ENCODE measurements at regions not wholly inside any gene's neighbourhood (a gene's known extent, or its start where the extent isn't known, plus 50 kb on each side); places are given as distances from the start of the nearest gene placed in this dataset.
"Not testable (repeated sequence)": the region's sequence is repeated elsewhere in the genome, so short reads cannot be mapped to it uniquely, and the experiment has no call there.

GRCh38 chr16:29179401-29180205 lies 194.8 kb downstream of the LAT start:
- not testable (repeated sequence) for DNase-seq

GRCh38 chr16:29177888-29178726 lies 193.3 kb downstream of the LAT start:
- not testable (repeated sequence) for DNase-seq

DNA sequence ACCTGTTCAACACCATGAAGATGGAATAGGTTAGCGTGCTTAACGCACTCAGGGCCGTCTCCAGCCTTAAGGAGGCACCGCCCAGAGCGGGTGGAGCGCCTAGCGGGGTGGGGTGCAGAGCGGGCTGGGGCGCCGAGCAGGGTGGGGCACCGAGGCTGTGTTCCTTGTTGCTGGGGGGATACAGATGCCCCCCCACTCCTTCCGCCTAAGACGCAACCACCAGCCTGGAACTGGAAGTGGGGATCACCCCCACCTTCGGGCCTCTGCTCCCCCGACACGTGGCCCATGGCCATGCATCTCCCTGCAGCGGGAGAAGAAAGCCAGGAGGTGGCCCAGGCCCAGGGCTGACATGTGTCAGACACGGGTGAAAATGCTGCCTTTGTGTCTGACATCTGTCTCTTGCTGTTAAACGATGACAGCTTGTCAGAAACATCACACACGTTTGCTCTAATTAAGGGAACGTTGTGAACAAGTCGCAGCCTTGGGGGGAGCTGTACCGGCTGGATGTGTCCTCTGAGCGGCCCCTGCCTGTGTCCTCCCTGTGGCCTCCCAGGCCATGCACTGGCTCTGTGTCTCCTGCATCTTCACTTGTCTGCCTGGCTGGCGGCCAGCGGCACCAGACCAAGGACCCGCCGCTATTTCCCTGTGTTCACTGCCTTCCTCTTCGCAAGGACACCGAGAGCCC lies 192.5 kb downstream of the LAT start:
- DNase-seq = not testable (repeated sequence)

GRCh38 chr16:29176822-29177202 lies 192.0 kb downstream of the LAT start:
- DNase-seq = not testable (repeated sequence)

- DNase-seq = not testable (repeated sequence)
Measured at GRCh38 chr16:29176154-29176470, 191.3 kb downstream of the LAT start.

GRCh38 chr16:29175411-29176153 lies 190.7 kb downstream of the LAT start:
- not testable (repeated sequence) for DNase-seq

- DNase-seq = not testable (repeated sequence)
Measured at GRCh38 chr16:29173371-29174305, 188.8 kb downstream of the LAT start.

DNA sequence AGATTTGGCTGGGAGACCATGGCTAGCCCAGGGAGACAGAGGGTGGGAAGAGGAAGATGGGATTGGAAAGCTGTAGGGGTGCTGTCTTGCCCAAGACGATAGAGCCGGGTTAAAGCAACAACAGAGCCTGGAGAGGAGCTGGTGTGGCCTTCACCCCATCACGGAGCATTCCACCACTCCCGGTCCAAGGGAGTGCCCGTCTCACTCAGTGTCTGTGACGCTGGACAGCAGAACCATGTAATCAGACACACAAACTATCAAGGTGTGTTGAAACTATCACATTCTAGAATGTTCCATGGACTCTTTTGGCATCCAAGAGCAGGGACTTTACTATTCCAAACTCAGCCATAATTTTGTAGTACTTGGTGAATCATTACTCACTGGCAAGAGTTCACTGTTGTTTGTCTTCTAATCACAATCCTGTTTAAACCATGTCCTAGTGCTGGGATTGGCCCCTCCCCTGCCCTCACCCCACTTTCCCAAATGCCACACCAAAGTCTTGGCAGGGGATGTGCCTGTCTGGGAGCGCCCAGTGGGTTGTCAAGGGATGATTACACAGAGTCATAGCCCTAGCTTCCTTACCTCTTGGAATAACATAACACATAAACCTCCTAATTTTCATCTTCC lies 187.4 kb downstream of the LAT start:
- DNase-seq = not testable (repeated sequence)

DNA sequence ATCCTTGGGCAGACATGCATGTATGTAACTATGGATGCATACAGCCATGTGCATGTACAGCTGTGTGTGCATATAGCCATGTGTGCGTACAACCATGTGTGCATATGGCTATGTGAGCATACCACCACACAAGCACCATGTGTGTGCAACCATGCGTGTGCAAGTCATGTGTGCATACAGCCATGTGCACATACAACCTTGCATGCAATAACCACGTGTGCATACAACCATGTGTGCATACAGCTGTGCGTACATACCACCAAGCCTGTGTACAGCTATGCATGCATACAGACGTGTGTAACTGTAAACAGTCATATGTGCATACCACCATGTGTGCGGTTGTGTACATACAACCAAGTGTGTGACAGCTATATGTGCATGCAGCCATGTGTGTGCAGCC lies 186.4 kb downstream of the LAT start:
- DNase-seq = not testable (repeated sequence)

GRCh38 chr16:29170393-29171119 lies 185.7 kb downstream of the LAT start:
- not testable (repeated sequence) for DNase-seq

DNA sequence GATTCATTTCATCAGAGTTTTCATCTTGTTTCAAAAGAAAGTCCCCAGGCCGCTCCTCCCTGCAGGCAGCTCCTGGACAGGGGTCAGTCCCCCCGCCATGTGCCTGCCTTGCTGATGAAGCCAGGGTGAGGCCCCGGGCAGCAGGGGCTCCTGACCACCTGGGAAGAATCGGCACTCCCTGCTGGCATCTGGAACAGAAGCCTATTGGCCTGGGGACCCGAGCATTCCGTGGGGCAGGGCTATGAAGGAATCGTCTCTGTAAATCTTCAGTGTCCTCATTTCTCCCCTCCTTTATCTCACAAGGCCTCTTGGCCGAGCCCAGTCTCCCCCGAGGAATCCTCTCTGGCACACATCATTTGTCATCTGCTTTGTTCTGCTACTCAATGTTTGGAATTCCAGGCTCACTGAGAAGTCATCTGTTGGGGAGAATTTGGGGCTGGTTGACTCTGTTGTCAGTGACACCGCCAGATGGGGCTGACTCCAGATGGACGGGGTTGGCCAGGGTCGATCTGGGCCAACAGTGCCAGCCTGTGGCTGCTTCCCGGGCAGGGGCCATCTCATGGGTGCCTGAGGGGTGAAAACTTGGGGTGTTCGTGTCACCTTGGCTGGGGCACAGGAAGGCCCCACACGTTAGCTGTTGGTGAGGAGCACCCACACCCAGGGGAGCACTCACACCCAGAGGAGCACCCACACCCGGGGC lies 184.6 kb downstream of the LAT start:
- not testable (repeated sequence) for DNase-seq

DNA sequence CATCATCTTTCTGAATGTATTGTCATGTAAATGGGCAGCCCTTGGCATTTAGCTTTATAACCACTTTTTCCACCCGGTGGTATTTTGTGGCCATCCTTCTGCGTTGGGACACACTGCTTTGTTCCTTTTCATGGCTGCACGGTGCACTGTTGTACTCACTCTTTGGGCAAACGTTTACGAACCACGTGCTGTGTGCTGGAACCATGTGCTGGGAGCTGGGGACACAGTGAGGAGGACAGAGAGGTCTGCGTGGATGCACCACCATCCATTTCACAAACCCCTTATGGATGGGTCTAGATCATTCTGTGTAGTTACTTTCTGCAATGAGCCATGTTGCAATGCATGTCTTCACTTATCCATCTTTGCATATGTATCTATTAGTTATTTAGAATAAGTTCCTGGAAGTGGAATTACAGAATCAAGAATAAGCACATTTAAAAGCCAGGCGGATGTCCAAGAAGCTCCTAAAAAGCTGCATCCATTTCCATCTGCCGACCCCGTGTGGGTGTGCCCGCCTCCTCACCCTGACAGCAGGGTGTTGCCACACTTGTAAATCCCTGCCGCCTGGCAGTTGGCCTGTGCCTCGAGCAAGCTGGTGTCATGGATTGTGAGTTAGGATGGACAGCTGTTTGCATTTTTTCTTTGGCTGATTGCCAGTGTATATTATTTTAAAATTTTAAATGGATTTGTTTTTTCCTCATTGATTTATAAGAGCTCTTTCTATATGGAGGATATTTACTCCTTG lies 183.8 kb downstream of the LAT start:
- DNase-seq = not testable (repeated sequence)

- not testable (repeated sequence) for DNase-seq
Measured at GRCh38 chr16:29164442-29165089, 179.7 kb downstream of the LAT start.

DNA sequence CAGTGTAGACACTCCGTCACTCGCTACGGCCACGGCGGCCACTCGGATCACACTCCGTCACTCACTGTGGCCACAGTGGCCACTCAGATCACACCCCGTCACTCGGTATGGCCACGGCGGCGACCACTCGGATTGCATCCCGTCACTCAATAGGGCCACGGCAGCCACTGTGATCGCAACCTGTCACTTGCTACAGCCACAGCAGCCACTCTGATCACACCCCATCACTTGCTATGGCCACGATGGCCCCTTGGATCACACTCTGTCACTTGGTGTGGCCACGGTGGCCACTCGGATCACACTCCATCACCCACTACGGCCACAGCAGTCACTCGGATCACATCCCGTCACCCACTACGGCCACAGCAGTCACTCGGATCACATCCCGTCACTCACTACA lies 175.3 kb downstream of the LAT start:
- not testable (repeated sequence) for DNase-seq

DNA sequence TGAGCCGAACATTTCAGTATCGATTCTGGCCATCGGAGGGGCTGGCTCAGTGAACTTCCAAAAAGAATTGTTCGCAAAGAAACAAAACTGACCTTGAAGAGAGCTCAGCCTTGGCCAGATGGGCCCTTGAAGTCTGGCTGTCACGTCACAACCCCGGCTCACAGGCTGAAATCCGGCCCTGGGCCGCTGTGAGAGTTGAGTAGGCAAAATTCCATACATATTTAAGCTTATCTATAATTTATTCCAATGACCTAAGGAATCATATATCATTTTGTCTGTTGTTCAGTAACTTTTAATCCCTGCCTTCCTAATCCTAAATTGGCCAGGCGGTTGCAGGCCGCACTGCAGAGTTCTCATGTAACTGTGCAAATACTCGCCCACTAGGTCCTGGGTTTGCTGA lies 174.8 kb downstream of the LAT start:
- not testable (repeated sequence) for DNase-seq

GRCh38 chr16:29158785-29159184 lies 173.9 kb downstream of the LAT start:
- no peak for DNase-seq

DNA sequence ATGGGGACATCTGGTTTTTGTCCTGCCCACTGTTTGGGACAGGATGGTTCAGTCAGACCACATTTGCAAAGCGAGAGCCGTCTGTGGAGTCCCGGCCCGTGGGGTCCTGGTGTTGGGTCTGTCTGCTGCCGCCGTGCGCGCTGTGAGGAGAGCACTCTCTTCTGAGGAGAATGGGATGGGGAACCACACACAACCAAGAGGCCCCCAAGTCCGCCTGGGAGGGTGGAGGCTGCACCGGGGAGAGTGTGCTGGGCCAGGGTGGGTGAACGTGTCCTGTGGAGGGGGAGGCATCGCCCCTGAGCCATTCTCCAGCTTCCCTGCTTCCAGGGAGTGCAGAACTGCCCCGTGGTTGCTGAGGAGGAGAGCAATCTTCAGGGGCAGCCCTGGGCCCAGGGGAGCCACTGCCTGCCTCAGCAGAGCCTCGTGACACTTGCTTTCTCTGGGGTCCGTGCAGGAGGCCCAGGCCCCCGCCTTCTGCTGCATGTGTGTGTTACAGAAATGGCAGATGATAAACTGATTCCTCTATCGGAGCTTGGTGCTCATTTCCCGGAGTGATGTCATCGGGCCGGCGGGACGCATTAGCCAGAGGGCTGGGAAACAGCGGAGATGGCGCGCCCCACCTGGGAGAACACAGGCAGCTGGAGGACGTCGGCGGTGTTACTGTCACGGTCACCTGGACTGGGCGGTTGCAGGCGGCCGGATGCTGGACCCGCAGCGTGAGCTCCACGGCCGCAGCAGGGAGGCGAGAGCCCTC lies 173.4 kb downstream of the LAT start:
- not testable (repeated sequence) for DNase-seq

Measured in SW 1271 (cell line).